GM12873 (cell line): ENCODE measurements at regions not wholly inside any gene's neighbourhood (a gene's known extent, or its start where the extent isn't known, plus 50 kb on each side); places are given as distances from the start of the nearest gene placed in this dataset.

Experiments used
- TF ChIP-seq, protein P1 (sequence below): IDR thresholded peaks from 2 replicates; pipeline ENCODE4 v1.5.1; 2012; ENCODE audit warnings: low read depth, mild to moderate bottlenecking, moderate library complexity, low read length, control low read depth; ENCODE audit not compliant: insufficient read depth; ENCODE audit errors: missing control alignments

DNA sequence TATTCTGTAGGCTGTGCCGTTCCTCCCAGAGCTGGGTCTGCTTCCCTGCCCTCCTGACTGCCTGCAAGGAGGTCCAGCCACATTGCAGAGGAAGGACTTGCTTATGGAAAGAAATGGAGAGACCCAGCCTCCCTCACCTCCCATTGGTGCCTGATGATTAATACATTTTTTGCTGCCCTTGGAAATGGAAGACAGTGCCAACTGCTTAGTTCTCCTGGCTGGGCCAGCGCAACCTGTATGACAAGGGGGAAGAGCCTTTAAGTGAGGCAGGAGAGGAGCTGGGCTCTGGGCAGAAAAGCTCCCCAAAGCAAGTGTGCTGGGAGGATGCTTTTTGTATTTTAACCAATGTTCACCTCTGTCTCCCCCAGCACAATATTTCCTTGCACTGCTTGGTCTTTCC is 238.5 kb downstream of the SOX9 start:
- TF ChIP-seq, protein P1, sequence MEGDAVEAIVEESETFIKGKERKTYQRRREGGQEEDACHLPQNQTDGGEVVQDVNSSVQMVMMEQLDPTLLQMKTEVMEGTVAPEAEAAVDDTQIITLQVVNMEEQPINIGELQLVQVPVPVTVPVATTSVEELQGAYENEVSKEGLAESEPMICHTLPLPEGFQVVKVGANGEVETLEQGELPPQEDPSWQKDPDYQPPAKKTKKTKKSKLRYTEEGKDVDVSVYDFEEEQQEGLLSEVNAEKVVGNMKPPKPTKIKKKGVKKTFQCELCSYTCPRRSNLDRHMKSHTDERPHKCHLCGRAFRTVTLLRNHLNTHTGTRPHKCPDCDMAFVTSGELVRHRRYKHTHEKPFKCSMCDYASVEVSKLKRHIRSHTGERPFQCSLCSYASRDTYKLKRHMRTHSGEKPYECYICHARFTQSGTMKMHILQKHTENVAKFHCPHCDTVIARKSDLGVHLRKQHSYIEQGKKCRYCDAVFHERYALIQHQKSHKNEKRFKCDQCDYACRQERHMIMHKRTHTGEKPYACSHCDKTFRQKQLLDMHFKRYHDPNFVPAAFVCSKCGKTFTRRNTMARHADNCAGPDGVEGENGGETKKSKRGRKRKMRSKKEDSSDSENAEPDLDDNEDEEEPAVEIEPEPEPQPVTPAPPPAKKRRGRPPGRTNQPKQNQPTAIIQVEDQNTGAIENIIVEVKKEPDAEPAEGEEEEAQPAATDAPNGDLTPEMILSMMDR = no peak

DNA sequence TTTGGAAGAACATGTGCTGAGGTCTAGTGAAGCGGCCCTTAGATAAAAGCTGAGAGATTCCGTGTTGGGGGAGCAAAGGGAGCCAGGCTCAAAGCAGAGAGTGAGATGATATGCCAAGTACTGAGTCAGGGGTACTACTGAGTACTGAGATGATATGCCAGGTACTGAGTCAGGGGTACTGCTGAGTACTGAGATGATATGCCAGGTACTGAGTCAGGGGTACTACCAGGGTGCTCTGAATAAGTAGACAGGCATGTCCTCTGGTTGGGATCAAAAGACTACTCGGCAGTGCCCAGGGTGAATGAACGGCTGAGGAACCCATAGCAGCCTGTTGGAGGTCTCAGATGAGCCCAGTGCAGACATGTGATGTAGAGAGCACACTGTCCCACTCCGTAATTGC is 239.0 kb downstream of the SOX9 start:
- TF ChIP-seq, protein P1 = no peak

DNA sequence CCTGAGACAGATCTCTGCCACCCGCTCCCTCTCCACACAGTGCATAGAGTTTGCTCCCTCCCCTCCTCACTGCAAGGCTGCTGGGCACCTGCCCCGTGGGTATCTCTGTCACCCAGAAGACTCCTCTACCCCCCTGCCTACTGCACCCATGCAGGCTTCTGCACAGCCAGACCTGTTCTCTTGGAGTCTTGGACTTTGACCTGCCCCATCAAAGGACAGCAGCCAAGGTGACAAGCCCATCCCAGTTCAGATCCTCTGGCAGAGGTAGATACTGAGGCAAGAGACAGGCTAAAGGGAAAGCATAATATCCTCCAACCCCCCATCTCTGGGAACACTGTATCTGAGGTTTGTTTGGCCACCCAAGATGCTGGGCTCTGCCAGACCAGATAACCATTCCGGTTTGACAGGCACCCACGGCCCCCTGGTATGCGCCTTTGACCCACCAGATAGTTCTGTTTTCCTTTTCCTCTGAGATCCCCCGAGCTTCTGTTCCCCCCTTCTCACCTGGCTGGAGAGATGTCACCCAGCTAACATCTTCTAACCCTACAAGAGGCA is 239.6 kb downstream of the SOX9 start:
- TF ChIP-seq, protein P1 = no peak

DNA sequence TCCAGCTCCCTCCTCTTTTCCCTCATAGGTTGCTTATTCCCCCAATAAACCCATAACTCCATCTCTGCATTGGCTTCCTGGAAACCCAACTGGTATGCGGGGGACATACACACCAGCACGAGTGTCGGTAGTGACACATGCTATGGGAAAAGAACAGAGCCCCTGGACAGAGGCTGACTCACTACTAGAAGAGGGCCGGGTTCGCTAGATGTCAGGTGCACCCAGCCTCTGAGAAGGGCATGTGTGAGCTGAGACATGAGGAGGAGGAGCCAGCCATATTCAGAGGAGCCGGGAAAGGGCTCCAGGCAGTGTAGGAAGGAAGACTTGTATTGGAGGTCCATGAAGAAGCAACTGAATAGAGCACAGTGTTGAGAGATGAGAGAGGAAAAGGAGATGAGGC is 241.1 kb downstream of the SOX9 start:
- TF ChIP-seq, protein P1 = no peak

DNA sequence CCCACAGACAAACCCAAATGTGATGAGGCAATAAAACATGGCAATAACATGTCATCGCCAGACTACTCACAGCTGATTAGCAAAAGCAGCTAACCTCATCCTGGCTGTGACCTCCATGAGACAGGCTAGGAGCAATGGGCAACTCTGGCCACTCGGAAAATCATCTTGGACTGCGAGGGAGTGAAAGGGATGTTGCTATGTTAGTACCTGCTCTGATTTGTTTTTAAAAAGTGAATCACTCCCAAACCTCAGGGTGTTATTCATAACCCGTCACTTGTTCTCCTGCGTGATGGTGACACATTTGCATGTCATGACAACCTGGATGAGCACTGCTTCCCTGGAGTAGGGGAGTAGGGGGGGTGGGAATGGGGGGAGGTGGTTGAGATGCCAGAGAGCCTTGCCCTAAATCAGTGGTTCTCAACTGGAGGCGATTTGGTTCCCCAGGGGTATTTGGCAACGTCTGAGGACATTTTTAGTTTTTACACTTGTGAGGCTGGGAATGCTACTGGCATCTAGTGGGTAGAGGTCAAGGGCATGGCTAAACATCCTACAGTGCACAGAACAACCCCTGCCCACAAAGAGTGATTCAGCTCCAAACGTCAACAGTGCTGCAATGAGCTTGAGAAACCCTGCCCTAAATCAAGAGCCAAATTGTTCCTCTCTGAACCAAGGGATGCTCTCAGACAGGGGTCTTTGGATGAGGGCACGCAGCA is 241.7 kb downstream of the SOX9 start:
- TF ChIP-seq, protein P1 = no peak

DNA sequence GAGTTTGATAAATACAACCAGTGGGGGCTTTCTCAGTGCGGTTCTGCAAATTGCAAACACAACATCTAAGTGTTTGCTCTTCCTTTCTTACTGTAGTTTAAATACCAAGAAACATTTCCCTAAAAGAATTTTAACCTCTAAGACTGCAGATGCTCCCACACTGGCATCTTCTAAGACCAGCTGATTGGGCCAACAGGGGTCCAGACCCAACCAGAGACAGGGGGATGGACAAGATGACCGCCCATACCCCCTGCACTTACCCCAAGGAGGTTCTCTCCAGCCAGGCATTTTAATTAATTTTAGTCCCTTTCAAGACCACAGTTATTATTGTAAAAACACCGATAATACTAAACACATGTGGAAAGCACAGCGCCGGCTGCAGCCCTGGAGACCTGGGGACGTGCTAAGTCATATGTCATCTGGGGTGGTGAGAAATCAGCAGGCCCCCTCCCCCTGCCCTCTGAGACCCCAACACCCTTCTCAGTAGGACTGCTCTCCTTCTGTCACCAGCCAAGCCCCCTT is 242.3 kb downstream of the SOX9 start:
- TF ChIP-seq, protein P1 = no peak

DNA sequence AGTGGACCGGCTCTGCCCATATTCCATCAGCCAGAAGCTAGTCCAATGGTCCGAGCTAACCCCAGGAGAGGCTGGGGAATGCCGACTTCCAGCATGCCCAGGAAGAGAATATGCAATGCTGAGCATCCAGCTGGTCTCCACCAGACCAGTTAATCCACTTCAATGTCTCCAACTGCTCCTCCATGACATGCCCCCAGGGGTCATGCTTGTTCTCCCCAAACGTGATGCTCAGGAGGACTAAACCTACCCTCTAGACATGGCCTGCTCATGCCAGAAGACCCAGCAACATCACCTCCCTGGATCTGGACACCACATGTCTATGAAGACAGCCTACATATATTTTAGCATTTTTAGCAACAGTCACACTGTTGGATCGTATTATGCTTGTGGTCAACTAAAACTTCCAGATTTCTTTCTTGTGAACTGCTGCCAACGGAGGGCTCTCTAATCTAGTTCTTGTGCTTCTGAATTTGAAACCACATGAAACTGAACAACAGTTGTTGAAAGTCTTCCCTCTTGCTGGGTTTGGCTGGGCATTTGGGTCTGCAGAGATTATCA is 245.1 kb downstream of the SOX9 start:
- TF ChIP-seq, protein P1 = peak; percentile 7
